Panc1 (cell line): ENCODE measurements at regions not wholly inside any gene's neighbourhood (a gene's known extent, or its start where the extent isn't known, plus 50 kb on each side); places are given as distances from the start of the nearest gene placed in this dataset.

Source experiments
- ATAC-seq: fragments of 200-7000 bp; cut with Tn5 transposase; 2 replicates; pipeline ENCODE4 v1.9.1; 2020; ENCODE audit warnings: mild to moderate bottlenecking, moderate library complexity
- BruUV-seq: library from RNA; stranded (reverse); fragments of 400-500 nt; replicated peaks from 2 replicates; lab custom pipeline; 2021; lab: Mats Ljungman, UMichigan
- CTCF ChIA-PET: fragments of 300-600 bp; sonication (Branson Sonifier 250); formaldehyde crosslinking; loops from one replicate; lab custom pipeline; 2022; ENCODE audit warnings: antibody characterized with exemption; lab: Charles Lee
- POLR2A ChIA-PET: fragments of 300-600 bp; sonication (Branson Sonifier 250); formaldehyde crosslinking; loops from one replicate; lab custom pipeline; 2022; ENCODE audit warnings: antibody characterized with exemption; lab: Charles Lee
- DNase-seq: peaks from one replicate; pipeline ENCODE4 v3.0.0-alpha.2; 2010; ENCODE audit warnings: low read depth, low spot score
- H3K27ac ChIP-seq: 2 replicates; pipeline ENCODE4 v1.5.1; 2011; ENCODE audit warnings: mild to moderate bottlenecking, low read length, inconsistent platforms
- H3K27me3 ChIP-seq: fragments of 200-500 bp; sonication (Bioruptor generic); 2 replicates; pipeline ENCODE4 v1.6.0; 2014; ENCODE audit warnings: low read length, inconsistent platforms; ENCODE audit not compliant: control insufficient read depth, insufficient read depth
- H3K36me3 ChIP-seq: fragments of 200-500 bp; sonication (Bioruptor generic); 2 replicates; pipeline ENCODE4 v1.5.1; 2014; ENCODE audit warnings: inconsistent platforms, mild to moderate bottlenecking, low read length, moderate library complexity; ENCODE audit not compliant: control insufficient read depth, insufficient read depth
- H3K4me1 ChIP-seq: 2 replicates; pipeline ENCODE4 v1.5.1; 2011; ENCODE audit warnings: inconsistent platforms, mild to moderate bottlenecking, low read length, moderate library complexity; ENCODE audit not compliant: control insufficient read depth, insufficient read depth
- H3K4me3 ChIP-seq, 2 experiments: 2 replicates each; pipeline ENCODE4 v1.5.1; 2011 to 2012; ENCODE audit warnings: low read depth in 2 of 2, low read length in 2 of 2, mild to moderate bottlenecking in 2 of 2, inconsistent platforms in 1 of 2, moderate library complexity in 1 of 2
- H3K9me3 ChIP-seq: fragments of 200-500 bp; sonication (Bioruptor generic); 2 replicates; pipeline ENCODE4 v1.5.1; 2014; ENCODE audit warnings: low read depth, mild to moderate bottlenecking, inconsistent platforms, low read length, moderate library complexity; ENCODE audit not compliant: control insufficient read depth, insufficient read depth
- CTCF ChIP-seq: fragments of 450-650 bp; IDR thresholded peaks from 2 replicates; pipeline ENCODE4 v1.5.1; 2017; ENCODE audit warnings: mild to moderate bottlenecking
- POLR2AphosphoS5 ChIP-seq: IDR thresholded peaks from 2 replicates; pipeline ENCODE4 v1.6.1; 2012; ENCODE audit warnings: mild to moderate bottlenecking, low read depth, low read length, moderate library complexity
- REST ChIP-seq, 2 experiments: IDR thresholded peaks; 2 replicates each; pipeline ENCODE4 v1.6.1; 2011 to 2012; ENCODE audit warnings: low read depth in 2 of 2, control low read depth in 1 of 2, low read length in 1 of 2, mild to moderate bottlenecking in 1 of 2, moderate library complexity in 1 of 2; ENCODE audit not compliant: insufficient read depth in 1 of 2
- SIN3A ChIP-seq: IDR thresholded peaks from 2 replicates; pipeline ENCODE4 v1.6.1; 2012; ENCODE audit warnings: low read depth, mild to moderate bottlenecking, low read length, moderate library complexity, borderline replicate concordance; ENCODE audit not compliant: insufficient read depth
- TCF7L2 ChIP-seq: IDR thresholded peaks from 2 replicates; pipeline ENCODE4 v1.6.1; 2011; ENCODE audit warnings: mild to moderate bottlenecking, low read depth, low read length, inconsistent platforms
- in situ Hi-C: cut with HindIII; loops from 2 replicates; pipeline ENCODE4 v1.10.0; 2016; ENCODE audit warnings: low sequenced_read_pairs, low pct_unique_long_range_greater_than_20kb
- intact Hi-C: fragments of 100-400 bp; cut with micrococcal nuclease; formaldehyde crosslinking; loops from one replicate; pipeline ENCODE4 v1.10.0; 2022; ENCODE audit not compliant: unreplicated experiment

GRCh38 chr1:38775175-38775845 lies 84.3 kb downstream of the RRAGC start:
- Histone ChIP-seq H3K4me1 (no peaks in the 10 kb centered on the region), H3K36me3 (no peaks in the 10 kb centered on the region), H3K27me3 (peaks cover 7% of the 10 kb centered on the region), H3K9me3 (no peaks in the 10 kb centered on the region), H3K27ac (no peak overlapping the region), H3K4me3 (no peak overlapping the region)
- no TSS peak for BruUV-seq
- TF ChIP-seq CTCF: no peak
- TF ChIP-seq POLR2AphosphoS5: no peak
- TF ChIP-seq REST (IDR thresholded peaks at IDR 0.05; ENCODE audit: insufficient read depth in 1 of 2, low read depth in 2 of 2, low read length in 1 of 2): no peak
- TF ChIP-seq SIN3A: no peak
- no peak for TF ChIP-seq TCF7L2
- DNase-seq (no peak), ATAC-seq (no peak)
- intact Hi-C loops (no loop called here), in situ Hi-C loops (no loop called here)
- ChIA-PET POLR2A (no interaction called here), CTCF (no interaction called here)

- H3K27ac ChIP-seq: no peak overlapping the region
- ATAC-seq (no peak), DNase-seq (no peak)
- no TSS peak for BruUV-seq
- ChIA-PET CTCF (no interaction called here), POLR2A (no interaction called here)
- TF ChIP-seq POLR2AphosphoS5 (no peak), REST (IDR thresholded peaks at IDR 0.05; ENCODE audit: insufficient read depth in 1 of 2, low read depth in 2 of 2, low read length in 1 of 2) (no peak), CTCF (no peak), SIN3A (no peak), TCF7L2 (no peak)
- intact Hi-C loops (no loop called here), in situ Hi-C loops (no loop called here)
- no peaks in the 10 kb centered on the region for H3K36me3 ChIP-seq
- no peaks in the 10 kb centered on the region for H3K9me3 ChIP-seq
- peaks cover 5% of the 10 kb centered on the region for H3K27me3 ChIP-seq
- no peaks in the 10 kb centered on the region for H3K4me1 ChIP-seq
- no peak overlapping the region for H3K4me3 ChIP-seq
Measured at GRCh38 chr1:38773483-38773882, 86.1 kb downstream of the RRAGC start.
